Small intestine (tissue), 7 donors: ENCODE measurements at regions not wholly inside any gene's neighbourhood (a gene's known extent, or its start where the extent isn't known, plus 50 kb on each side); places are given as distances from the start of the nearest gene placed in this dataset.
"Not testable (repeated sequence)": the region's sequence is repeated elsewhere in the genome, so short reads cannot be mapped to it uniquely, and the experiment has no call there.

Source experiments
- DNase-seq, 2 donors: peaks; one replicate each; pipeline versions ENCODE4 v3.0.0 to v3.0.0-alpha.2; 2013
- FAIRE-seq: peaks from 2 replicates; lab custom pipeline; 2012; peaks lifted over from hg19 to GRCh38; lab: Jason Lieb, UNC
- H3K27ac ChIP-seq, 3 donors: one replicate each; pipeline ENCODE4 v1.5.1; 2013; ENCODE audit warnings: low read length in 2 of 3, mild to moderate bottlenecking in 2 of 3, control low read depth in 1 of 3, inconsistent platforms in 1 of 3, low read depth in 1 of 3, moderate library complexity in 1 of 3
- H3K27me3 ChIP-seq, 3 donors: one replicate each; pipeline ENCODE4 v1.6.1; 2013; ENCODE audit warnings: low read length in 3 of 3, inconsistent platforms in 1 of 3; ENCODE audit not compliant: control insufficient read depth in 3 of 3, insufficient read depth in 3 of 3
- H3K36me3 ChIP-seq, 3 donors: one replicate each; pipeline ENCODE4 v1.6.1; 2013; ENCODE audit warnings: low read length in 3 of 3, inconsistent platforms in 1 of 3, low read depth in 1 of 3, mild to moderate bottlenecking in 1 of 3, moderate library complexity in 1 of 3; ENCODE audit not compliant: control insufficient read depth in 3 of 3, insufficient read depth in 2 of 3
- H3K4me1 ChIP-seq, 3 donors: one replicate each; pipeline ENCODE4 v1.6.1; 2013; ENCODE audit warnings: low read length in 2 of 3, inconsistent platforms in 1 of 3, low read depth in 1 of 3, mild to moderate bottlenecking in 1 of 3, moderate library complexity in 1 of 3; ENCODE audit not compliant: control insufficient read depth in 3 of 3, insufficient read depth in 2 of 3
- H3K4me3 ChIP-seq, 3 donors: one replicate each; pipeline ENCODE4 v1.5.1; 2013; ENCODE audit warnings: low read length in 3 of 3, control low read depth in 1 of 3, inconsistent platforms in 1 of 3, low read depth in 1 of 3, mild to moderate bottlenecking in 1 of 3, moderate library complexity in 1 of 3
- H3K9me3 ChIP-seq, 2 donors: one replicate each; pipeline ENCODE4 v1.6.1; 2013; ENCODE audit warnings: low read depth in 1 of 2, low read length in 1 of 2; ENCODE audit not compliant: control insufficient read depth in 2 of 2, insufficient read depth in 1 of 2
- WGBS, 3 donors: extraction: QIAGEN DNeasy Blood & Tissue Kit; methylation state at CpG; one replicate each; pipeline ENCODE4 v1.1.7; 2013; 5-methylcytosine and 5-hydroxymethylcytosine counted together
- donor health status: healthy with polysubstance abuse.
- donor health status: control.
- donor health status: control.
- donor health status: Bipolar disorder and iron deficiency.
- donor health status: healthy.

DNA sequence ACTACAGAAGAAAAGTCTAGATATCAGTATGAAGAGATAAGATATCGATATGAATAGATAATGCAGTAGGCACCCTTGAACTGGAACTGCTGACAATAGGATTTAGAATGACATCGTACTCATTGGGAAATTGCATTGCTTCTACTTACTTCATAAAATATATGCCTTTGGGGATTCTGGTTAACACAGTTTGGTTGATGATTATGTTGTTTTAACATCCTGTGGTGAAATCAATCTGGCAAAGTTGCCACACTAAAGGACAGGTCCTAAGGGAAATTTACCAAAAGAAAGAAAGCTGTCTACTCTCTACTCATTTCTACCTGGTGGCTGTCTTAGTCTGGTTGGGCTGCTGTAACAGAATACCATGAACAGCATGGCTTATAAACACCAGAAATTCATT, 417.4 kb upstream of the DPH6 start:
- WGBS, 3 donors, result 21 to 67% (median 44%) methylated on average over 2 of the region's 2 CpGs
- Histone ChIP-seq H3K4me3 (no peak overlapping the region), H3K36me3 (no peaks in the 10 kb centered on the region), H3K4me1 (no peaks in the 10 kb centered on the region), H3K27me3 (no peaks in the 10 kb centered on the region), H3K27ac (no peak overlapping the region), H3K9me3 (no peaks in the 10 kb centered on the region)
- FAIRE-seq (no peak), DNase-seq (no peak)

- Histone ChIP-seq H3K27ac (no peak overlapping the region), H3K4me3 (no peak overlapping the region), H3K4me1 (no peaks in the 10 kb centered on the region), H3K36me3 (no peaks in the 10 kb centered on the region), H3K27me3 (no peaks in the 10 kb centered on the region), H3K9me3 (no peaks in the 10 kb centered on the region)
- no peak for DNase-seq
- 74 to 92% (median 85%) methylated on average over 2 of the region's 2 CpGs for WGBS, 3 donors
- no peak for FAIRE-seq
Measured at GRCh38 chr15:35966781-35967180, 420.8 kb upstream of the DPH6 start.

GRCh38 chr15:35967968-35968367, 422.0 kb upstream of the DPH6 start:
- not testable (repeated sequence) for H3K27ac ChIP-seq, H3K4me3 ChIP-seq, H3K4me1 ChIP-seq, H3K9me3 ChIP-seq, H3K27me3 ChIP-seq, FAIRE-seq, DNase-seq, H3K36me3 ChIP-seq
- WGBS, 3 donors, result 83 to 92% (median 89%) methylated on average over 17 of the region's 17 CpGs

- Histone ChIP-seq H3K4me1 (no peaks in the 10 kb centered on the region), H3K9me3 (no peaks in the 10 kb centered on the region), H3K4me3 (no peak overlapping the region), H3K36me3 (no peaks in the 10 kb centered on the region), H3K27me3 (no peaks in the 10 kb centered on the region), H3K27ac (no peak overlapping the region)
- no peak for FAIRE-seq
- no peak for DNase-seq
- WGBS, 3 donors, result 49 to 69% (median 50%) methylated on average over 1 of the region's 1 CpG
Measured at GRCh38 chr15:35973029-35973428, 427.1 kb upstream of the DPH6 start.

DNA sequence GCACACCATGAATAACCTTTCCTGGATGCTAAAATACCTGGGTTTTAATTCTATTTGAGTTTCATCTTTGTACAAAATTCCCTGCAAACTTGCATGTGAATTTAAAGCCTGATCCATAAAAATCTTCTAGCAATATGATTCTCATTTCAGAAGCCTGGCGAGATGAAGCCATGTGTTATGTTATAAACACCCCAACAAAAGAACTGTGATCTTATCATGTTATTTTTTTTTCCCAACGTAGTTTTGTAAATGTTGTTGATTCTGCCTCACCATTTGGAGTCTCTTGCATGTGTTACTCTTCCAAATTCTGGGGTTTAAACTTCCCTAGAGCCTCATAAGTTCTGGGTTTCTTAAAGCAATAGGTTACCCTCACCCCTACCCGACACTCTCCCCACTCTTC, 428.1 kb upstream of the DPH6 start:
- 68 to 79% (median 73%) methylated on average over 3 of the region's 3 CpGs for WGBS, 3 donors
- Histone ChIP-seq H3K27ac (no peak overlapping the region), H3K36me3 (no peaks in the 10 kb centered on the region), H3K4me3 (no peak overlapping the region), H3K9me3 (no peaks in the 10 kb centered on the region), H3K4me1 (no peaks in the 10 kb centered on the region), H3K27me3 (no peaks in the 10 kb centered on the region)
- FAIRE-seq (no peak), DNase-seq (no peak)

DNA sequence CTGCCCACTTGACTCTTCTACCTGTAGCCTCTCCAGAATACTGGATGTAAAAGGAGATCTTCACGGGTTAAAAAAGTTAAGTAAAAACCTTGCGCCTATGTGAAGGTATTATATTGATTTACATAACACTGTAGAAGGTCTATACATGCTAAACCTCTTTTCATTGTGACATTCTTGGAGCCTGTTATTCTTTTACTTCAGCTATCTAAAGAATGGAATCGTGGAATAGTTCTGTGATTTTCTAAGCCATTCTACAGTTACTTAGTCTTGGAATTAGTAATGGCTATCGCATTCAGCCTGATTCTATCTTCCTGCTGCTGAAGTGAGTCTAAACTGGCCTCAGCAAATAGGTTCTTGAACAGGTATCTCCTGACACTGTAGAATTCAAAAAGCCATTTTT, 430.0 kb upstream of the DPH6 start:
- no peaks in the 10 kb centered on the region for H3K4me1 ChIP-seq
- 91 to 97% (median 93%) methylated on average over 4 of the region's 4 CpGs for WGBS, 3 donors
- no peak overlapping the region for H3K4me3 ChIP-seq
- no peaks in the 10 kb centered on the region for H3K36me3 ChIP-seq
- no peaks in the 10 kb centered on the region for H3K9me3 ChIP-seq
- DNase-seq, result no peak
- H3K27ac ChIP-seq, result no peak overlapping the region
- FAIRE-seq, result no peak
- no peaks in the 10 kb centered on the region for H3K27me3 ChIP-seq

DNA sequence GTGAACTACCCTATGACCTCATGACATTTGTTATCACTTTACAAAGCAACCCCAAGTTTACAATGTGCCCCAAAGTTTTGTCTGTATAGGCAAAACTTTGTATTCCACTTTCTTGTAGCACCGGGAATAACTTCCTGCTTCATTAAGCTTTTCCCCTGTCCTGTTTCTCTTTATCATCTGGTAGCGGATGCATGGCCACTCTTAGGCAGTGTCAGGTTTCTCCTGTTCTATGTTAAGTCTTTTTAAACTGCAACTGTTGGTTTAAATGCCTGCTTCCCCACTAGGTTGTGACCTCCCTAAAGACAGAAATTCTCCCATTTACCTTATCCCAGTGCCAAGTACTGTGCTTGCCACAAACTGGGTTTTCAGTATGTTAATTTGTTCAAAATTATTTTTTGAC, 433.6 kb upstream of the DPH6 start:
- FAIRE-seq, result no peak
- H3K27me3 ChIP-seq, result no peaks in the 10 kb centered on the region
- H3K9me3 ChIP-seq, result no peaks in the 10 kb centered on the region

DNA sequence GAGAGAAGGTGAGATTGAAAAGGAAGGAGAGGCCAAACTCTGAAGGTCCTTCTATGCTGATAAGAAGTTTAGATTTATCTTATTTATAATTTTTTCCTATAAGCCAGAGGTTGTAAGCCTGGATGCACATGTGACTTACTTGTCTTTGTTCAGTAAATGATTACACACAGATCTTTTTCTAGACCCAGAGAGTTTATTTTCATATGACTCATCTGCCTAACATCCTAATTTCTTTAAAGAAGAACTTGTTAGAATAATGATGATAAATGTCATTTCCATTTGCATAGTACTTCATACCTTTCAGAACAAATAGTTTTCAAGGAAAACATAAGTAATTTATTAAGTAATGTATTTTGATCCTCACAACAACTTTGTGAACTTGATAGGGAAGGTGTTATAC, 434.8 kb upstream of the DPH6 start:
- FAIRE-seq (peak; percentile 26), DNase-seq (peak; percentile 20 to 30)
- peaks cover 0 to 3% (median 0%) of the 10 kb centered on the region in 3 donors for H3K4me1 ChIP-seq
- no peak overlapping the region for H3K4me3 ChIP-seq
- no peaks in the 10 kb centered on the region for H3K9me3 ChIP-seq
- H3K36me3 ChIP-seq, result no peaks in the 10 kb centered on the region
- H3K27ac ChIP-seq, result no peak overlapping the region
- no peaks in the 10 kb centered on the region for H3K27me3 ChIP-seq

More for the DNA sequence above, 433.6 kb upstream of the DPH6 start:
- Histone ChIP-seq H3K27ac (no peak overlapping the region), H3K36me3 (no peaks in the 10 kb centered on the region), H3K4me3 (no peak overlapping the region), H3K4me1 (peaks cover 0 to 3% (median 0%) of the 10 kb centered on the region in 3 donors)
- 73 to 91% (median 75%) methylated on average over 2 of the region's 2 CpGs for WGBS, 3 donors
- DNase-seq, result no peak

DNA sequence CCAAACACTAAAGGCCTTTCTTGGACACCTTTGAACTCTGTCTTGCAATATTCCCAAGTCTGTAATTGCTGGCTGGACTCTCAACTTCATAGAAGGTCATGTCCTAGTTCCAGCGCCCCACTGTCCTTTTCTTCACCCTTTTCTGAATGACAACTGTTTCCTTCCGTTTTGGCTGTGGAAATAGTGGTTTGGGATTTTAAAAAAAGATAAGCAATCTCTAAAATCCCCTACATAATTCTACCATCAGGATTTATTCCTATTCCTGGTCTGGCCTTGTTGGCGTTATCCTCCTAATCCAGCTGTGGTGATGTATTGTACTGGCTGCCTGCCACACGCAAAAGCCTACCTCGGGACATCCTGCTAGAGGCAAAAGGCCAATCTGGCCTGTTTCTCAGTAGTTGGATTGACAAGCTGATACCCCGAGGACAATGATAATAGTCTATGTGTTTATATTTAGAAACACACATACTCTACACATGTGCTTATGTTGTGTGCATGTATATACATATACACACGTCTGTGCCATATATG, 440.3 kb upstream of the DPH6 start:
- 42 to 66% (median 61%) methylated on average over 7 of the region's 7 CpGs for WGBS, 3 donors
- Histone ChIP-seq H3K27me3 (no peaks in the 10 kb centered on the region), H3K36me3 (no peaks in the 10 kb centered on the region), H3K27ac (no peak overlapping the region), H3K4me1 (peaks cover 0 to 2% (median 0%) of the 10 kb centered on the region in 3 donors), H3K4me3 (no peak overlapping the region), H3K9me3 (no peaks in the 10 kb centered on the region)
- peak in 1 of 2 donors; percentile 14 for DNase-seq
- FAIRE-seq, result no peak
